Neural progenitor cell (in vitro differentiated cells): ENCODE measurements at regions not wholly inside any gene's neighbourhood (a gene's known extent, or its start where the extent isn't known, plus 50 kb on each side); places are given as distances from the start of the nearest gene placed in this dataset.

Experiments
- DNase-seq: peaks from one replicate; pipeline ENCODE4 v3.0.0-alpha.2; 2016; ENCODE audit warnings: low spot score
- H2AFZ ChIP-seq: fragments of 200-600 bp; sonication (generic); replicated peaks from 2 replicates; pipeline ENCODE4 v1.6.1; 2016; ENCODE audit warnings: antibody characterized with exemption
- H3F3A ChIP-seq: fragments of 200-600 bp; sonication (generic); 2 replicates; pipeline ENCODE4 v1.6.1; 2016; ENCODE audit warnings: antibody characterized with exemption, low read depth
- H3K27ac ChIP-seq: fragments of 200-600 bp; sonication (generic); 2 replicates; pipeline ENCODE4 v1.5.1; 2016; ENCODE audit warnings: mild to moderate bottlenecking
- H3K27me3 ChIP-seq: fragments of 200-600 bp; sonication (generic); 2 replicates; pipeline ENCODE4 v1.6.1; 2016; ENCODE audit warnings: mild to moderate bottlenecking, moderate library complexity
- H3K36me3 ChIP-seq: fragments of 200-600 bp; sonication (generic); 2 replicates; pipeline ENCODE4 v1.5.1; 2016
- H3K4me1 ChIP-seq: fragments of 200-600 bp; sonication (generic); 2 replicates; pipeline ENCODE4 v1.6.1; 2016; ENCODE audit warnings: mixed run types
- H3K4me2 ChIP-seq: fragments of 200-600 bp; sonication (generic); 2 replicates; pipeline ENCODE4 v1.6.1; 2016
- H3K4me3 ChIP-seq: fragments of 200-600 bp; sonication (generic); 2 replicates; pipeline ENCODE4 v1.5.1; 2016
- H3K79me2 ChIP-seq: fragments of 200-600 bp; sonication (generic); 2 replicates; pipeline ENCODE4 v1.6.1; 2016; ENCODE audit warnings: low read depth
- H3K9ac ChIP-seq: fragments of 200-600 bp; sonication (generic); 2 replicates; pipeline ENCODE4 v1.6.1; 2016
- H3K9me3 ChIP-seq: fragments of 200-600 bp; sonication (generic); 2 replicates; pipeline ENCODE4 v1.5.1; 2016; ENCODE audit warnings: low read depth
- H4K20me1 ChIP-seq: fragments of 200-600 bp; sonication (generic); 2 replicates; pipeline ENCODE4 v1.6.1; 2016; ENCODE audit warnings: low read depth
- H3K27ac Mint-ChIP-seq: 3 replicates; pipeline ENCODE4 v1.8.0; 2021; ENCODE audit warnings: mixed read lengths
- H3K27me3 Mint-ChIP-seq: 2 replicates; pipeline ENCODE4 v1.8.0; 2022; ENCODE audit warnings: low read depth, mild to moderate bottlenecking, inconsistent platforms, moderate library complexity, mixed read lengths; ENCODE audit not compliant: insufficient read depth
- H3K36me3 Mint-ChIP-seq: 3 replicates; pipeline ENCODE4 v1.8.0; 2021; ENCODE audit warnings: mixed read lengths
- H3K4me1 Mint-ChIP-seq: 3 replicates; pipeline ENCODE4 v1.8.0; 2021; ENCODE audit warnings: mixed read lengths
- H3K4me3 Mint-ChIP-seq: 3 replicates; pipeline ENCODE4 v1.8.0; 2021; ENCODE audit warnings: mild to moderate bottlenecking, moderate library complexity, mixed read lengths
- H3K9me3 Mint-ChIP-seq: 3 replicates; pipeline ENCODE4 v1.8.0; 2020; ENCODE audit warnings: mixed read lengths
- CTCF ChIP-seq: fragments of 200-600 bp; sonication (generic); IDR thresholded peaks from 2 replicates; pipeline ENCODE4 v1.5.1; 2017; ENCODE audit warnings: antibody characterized with exemption, mild to moderate bottlenecking
- EZH2 ChIP-seq: fragments of 200-600 bp; sonication (generic); IDR thresholded peaks from 2 replicates; pipeline ENCODE4 v1.6.1; 2017; ENCODE audit warnings: antibody characterized with exemption, mild to moderate bottlenecking, moderate library complexity
- EZH2phosphoT487 ChIP-seq: fragments of 200-600 bp; sonication (generic); IDR thresholded peaks from 2 replicates; pipeline ENCODE4 v1.6.1; 2017; ENCODE audit warnings: antibody characterized with exemption

GRCh38 chr22:26822313-26822712, 164.9 kb downstream of the MIAT start:
- no peaks in the 10 kb centered on the region for H3K79me2 ChIP-seq
- H3K4me1 Mint-ChIP-seq = peaks cover 5% of the 10 kb centered on the region
- H2AFZ ChIP-seq = no peak overlapping the region
- H3K4me2 ChIP-seq = no peak overlapping the region
- H3K9me3 Mint-ChIP-seq = peaks cover 8% of the 10 kb centered on the region
- H3K36me3 Mint-ChIP-seq = no peaks in the 10 kb centered on the region
- H3K9me3 ChIP-seq = no peaks in the 10 kb centered on the region
- no peak for TF ChIP-seq EZH2
- TF ChIP-seq EZH2phosphoT487 = no peak
- no peak for TF ChIP-seq CTCF
- H3K27ac ChIP-seq = no peak overlapping the region
- H3K27me3 Mint-ChIP-seq = peaks cover 2% of the 10 kb centered on the region
- H3K4me3 ChIP-seq = no peak overlapping the region
- H3K9ac ChIP-seq = no peak overlapping the region
- peaks cover 13% of the 10 kb centered on the region for H3F3A ChIP-seq
- H3K4me1 ChIP-seq = peaks cover 4% of the 10 kb centered on the region
- H3K27me3 ChIP-seq = no peaks in the 10 kb centered on the region
- H4K20me1 ChIP-seq = no peaks in the 10 kb centered on the region
- H3K27ac Mint-ChIP-seq = no peak overlapping the region
- no peak overlapping the region for H3K4me3 Mint-ChIP-seq
- H3K36me3 ChIP-seq = no peaks in the 10 kb centered on the region
- DNase-seq = no peak

- Mint-ChIP-seq H3K4me1 (peaks cover 5% of the 10 kb centered on the region), H3K27me3 (peaks cover 2% of the 10 kb centered on the region), H3K4me3 (no peak overlapping the region), H3K27ac (no peak overlapping the region), H3K36me3 (no peaks in the 10 kb centered on the region), H3K9me3 (peaks cover 3% of the 10 kb centered on the region)
- DNase-seq = peak; percentile 38
- no peaks in the 10 kb centered on the region for H3K9me3 ChIP-seq
- H3K27me3 ChIP-seq = no peaks in the 10 kb centered on the region
- H3K9ac ChIP-seq = no peak overlapping the region
- H3K4me1 ChIP-seq = peaks cover 4% of the 10 kb centered on the region
- TF ChIP-seq EZH2phosphoT487 = no peak
- no peak for TF ChIP-seq EZH2
- TF ChIP-seq CTCF = no peak
- no peaks in the 10 kb centered on the region for H3K79me2 ChIP-seq
- H3K36me3 ChIP-seq = no peaks in the 10 kb centered on the region
- no peak overlapping the region for H2AFZ ChIP-seq
- no peaks in the 10 kb centered on the region for H4K20me1 ChIP-seq
- no peak overlapping the region for H3K27ac ChIP-seq
- peaks cover 13% of the 10 kb centered on the region for H3F3A ChIP-seq
- H3K4me2 ChIP-seq = no peak overlapping the region
- no peak overlapping the region for H3K4me3 ChIP-seq
These were observed 166.6 kb downstream of the MIAT start for GRCh38 chr22:26823966-26824365.

GRCh38 chr22:26825960-26826935, 168.9 kb downstream of the MIAT start:
- H3F3A ChIP-seq = peaks cover 13% of the 10 kb centered on the region
- no peaks in the 10 kb centered on the region for H3K36me3 ChIP-seq
- no peak overlapping the region for H3K9ac ChIP-seq
- H3K27ac Mint-ChIP-seq = peak overlapping the region; percentile 33
- peaks cover 12% of the 10 kb centered on the region for H3K4me1 Mint-ChIP-seq
- no peak for DNase-seq
- H3K4me3 ChIP-seq = no peak overlapping the region
- H4K20me1 ChIP-seq = no peaks in the 10 kb centered on the region
- H3K27ac ChIP-seq = no peak overlapping the region
- TF ChIP-seq EZH2 = no peak
- TF ChIP-seq CTCF = no peak
- no peak for TF ChIP-seq EZH2phosphoT487
- no peaks in the 10 kb centered on the region for H3K9me3 Mint-ChIP-seq
- no peaks in the 10 kb centered on the region for H3K9me3 ChIP-seq
- peak overlapping the region; percentile 8 for H3K4me2 ChIP-seq
- H3K27me3 Mint-ChIP-seq = peaks cover 2% of the 10 kb centered on the region
- H3K36me3 Mint-ChIP-seq = no peaks in the 10 kb centered on the region
- H3K4me3 Mint-ChIP-seq = no peak overlapping the region
- no peaks in the 10 kb centered on the region for H3K79me2 ChIP-seq
- no peak overlapping the region for H2AFZ ChIP-seq
- peaks cover 4% of the 10 kb centered on the region for H3K4me1 ChIP-seq
- no peaks in the 10 kb centered on the region for H3K27me3 ChIP-seq
